ENCODE measurements at regions not wholly inside any gene's neighbourhood (a gene's known extent, or its start where the extent isn't known, plus 50 kb on each side); places are given as distances from the start of the nearest gene placed in this dataset.
"Not testable (repeated sequence)": the region's sequence is repeated elsewhere in the genome, so short reads cannot be mapped to it uniquely, and the experiment has no call there.

DNA sequence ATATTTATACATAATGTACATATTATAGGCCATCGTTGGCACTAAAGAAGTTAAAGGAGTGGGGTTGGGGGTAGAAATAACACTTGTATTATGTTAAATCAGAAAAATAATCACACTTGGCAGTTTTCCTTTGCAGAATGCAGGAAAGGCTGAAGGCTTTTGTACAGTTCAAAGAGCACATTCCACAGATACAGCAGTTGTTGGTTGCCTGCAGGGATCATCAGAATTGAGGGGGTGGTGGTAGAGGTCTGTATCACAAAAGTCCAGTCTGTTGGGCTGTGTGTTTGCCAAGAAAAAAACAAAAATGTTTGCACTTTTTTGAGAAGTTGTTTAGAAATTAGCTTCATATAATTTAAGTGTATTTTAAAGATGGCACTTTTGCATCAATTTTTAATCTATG is 231.8 kb upstream of the FOXP2 start:
- DNase-seq (ENCODE audit: low read depth in 4 of 4, low spot score in 3 of 4) = no peak

DNA sequence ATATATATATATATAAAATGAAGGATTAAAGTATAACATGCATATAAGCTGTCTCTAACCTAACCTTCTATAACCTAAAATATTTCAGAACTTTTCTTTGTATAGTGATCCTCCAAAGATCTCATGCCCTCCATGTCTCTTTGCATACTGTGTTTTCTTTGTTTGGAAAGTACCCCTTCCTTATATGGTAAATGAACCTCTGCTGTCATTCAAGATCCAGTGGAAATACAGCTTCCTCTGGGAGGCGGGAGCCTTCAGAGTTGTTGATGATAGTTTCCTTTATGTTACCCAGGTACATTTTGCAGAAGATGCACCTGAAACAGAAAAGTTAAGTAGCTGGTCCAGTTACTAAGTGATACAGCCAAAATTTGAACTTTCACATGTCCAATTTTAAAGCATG is 233.3 kb upstream of the FOXP2 start:
- no peak for DNase-seq (ENCODE audit: low read depth in 4 of 4, low spot score in 3 of 4)

DNA sequence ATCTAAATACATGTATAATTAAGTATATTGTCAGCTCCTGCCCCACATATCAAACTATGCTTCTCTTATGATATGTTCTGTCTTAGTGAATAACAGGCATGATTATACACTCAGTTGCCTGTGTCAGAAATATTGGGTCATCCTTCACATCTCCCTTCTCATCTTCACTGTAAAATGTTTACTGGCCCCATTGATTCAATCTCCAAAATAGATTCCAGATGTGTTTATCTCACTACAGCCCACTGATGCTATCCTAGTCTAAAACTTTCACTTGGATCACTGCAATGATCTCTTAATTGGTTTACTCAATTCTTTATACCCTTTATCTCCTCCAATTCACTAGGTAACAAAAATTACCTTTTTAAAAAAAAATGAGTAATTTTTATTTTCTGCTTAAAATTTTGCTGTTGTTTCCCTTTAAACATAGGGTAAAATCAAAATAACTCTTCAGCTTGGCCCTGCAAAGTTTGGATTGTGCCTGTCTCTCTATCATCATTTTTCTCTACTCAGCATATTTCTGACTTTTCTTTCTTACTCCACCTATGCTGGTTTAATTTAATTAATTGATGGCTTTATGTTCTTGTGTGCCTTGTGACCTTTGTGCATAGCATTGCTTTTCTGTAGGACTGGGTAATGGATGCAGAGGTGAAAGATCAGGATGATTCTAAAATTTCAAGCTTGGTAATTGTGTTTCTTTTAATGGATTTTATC is 233.9 kb upstream of the FOXP2 start:
- no peak for DNase-seq (ENCODE audit: low read depth in 4 of 4, low spot score in 3 of 4)

DNA sequence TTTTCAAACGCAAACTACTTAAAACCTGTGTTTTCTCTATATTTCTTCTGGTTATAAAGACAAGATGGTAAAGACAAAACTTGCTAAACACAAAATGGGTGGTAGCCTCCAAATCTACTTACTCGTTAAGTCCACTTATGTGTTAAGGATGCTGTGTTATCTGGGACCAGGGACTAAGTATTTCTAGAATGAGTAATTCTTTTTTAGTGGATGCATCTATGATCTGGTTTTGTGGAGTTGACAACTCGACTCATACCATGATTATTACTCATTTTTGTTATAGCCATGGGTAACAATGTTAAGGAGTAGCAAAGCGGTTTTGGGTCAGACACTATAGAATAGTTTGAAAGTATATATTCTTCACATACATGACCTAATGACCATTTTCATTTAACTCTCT is 239.5 kb upstream of the FOXP2 start:
- no peak for DNase-seq (ENCODE audit: low read depth in 4 of 4, low spot score in 3 of 4)

DNA sequence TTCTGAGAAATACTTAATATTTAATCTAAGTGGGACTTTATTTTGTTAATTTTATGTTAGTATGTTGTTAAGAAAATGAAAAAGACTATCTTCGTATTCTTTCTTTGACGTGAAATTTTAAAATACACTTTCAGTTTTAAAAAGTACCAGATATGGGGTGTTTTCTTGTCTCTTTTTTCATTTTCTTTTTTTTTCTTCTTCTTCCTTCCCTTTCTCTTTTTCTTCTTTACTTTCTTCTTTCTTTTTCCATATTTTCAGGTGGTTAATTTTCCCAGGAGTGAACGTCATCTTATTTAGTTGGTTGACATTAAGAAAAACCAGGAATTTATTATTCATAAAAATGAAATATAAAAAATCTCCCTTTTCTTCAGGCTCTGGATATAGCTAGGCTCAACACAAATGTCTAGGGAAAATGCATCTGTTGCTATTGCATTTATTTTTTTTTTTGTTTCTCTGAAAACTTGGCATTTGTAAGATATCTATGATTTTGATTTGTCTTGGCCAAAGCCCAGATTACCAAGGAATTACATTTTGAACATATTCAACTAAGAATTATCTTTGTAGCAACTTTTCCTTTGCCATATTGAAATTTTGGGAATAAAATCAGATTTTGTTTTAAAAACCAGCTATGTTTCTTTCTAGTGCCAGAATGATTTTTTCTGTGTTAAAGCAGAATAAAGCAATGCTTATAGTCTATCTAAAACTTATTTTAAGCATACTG is 241.3 kb upstream of the FOXP2 start:
- DNase-seq (ENCODE audit: low read depth in 4 of 4, low spot score in 3 of 4) = no peak

DNA sequence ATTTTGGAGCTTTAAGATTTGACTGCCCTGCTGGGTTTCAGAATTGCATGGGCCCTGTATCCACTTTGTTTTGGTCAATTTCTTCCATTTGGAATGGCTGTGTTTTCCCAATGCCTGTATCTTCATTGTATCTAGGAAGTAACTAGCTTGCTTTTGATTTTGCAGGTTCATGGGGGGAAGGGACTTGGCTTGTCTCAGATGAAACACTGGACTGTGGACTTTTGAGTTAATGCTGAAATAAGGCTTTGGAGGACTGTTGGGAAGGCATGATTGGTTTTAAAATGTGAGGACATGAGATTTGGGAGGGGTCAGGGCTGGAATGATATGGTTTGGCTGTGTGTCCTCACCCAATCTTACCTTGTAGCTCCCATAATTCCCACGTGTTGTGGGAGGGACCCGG is 245.2 kb upstream of the FOXP2 start:
- DNase-seq (ENCODE audit: low read depth in 4 of 4, low spot score in 3 of 4) = not testable (repeated sequence)

DNA sequence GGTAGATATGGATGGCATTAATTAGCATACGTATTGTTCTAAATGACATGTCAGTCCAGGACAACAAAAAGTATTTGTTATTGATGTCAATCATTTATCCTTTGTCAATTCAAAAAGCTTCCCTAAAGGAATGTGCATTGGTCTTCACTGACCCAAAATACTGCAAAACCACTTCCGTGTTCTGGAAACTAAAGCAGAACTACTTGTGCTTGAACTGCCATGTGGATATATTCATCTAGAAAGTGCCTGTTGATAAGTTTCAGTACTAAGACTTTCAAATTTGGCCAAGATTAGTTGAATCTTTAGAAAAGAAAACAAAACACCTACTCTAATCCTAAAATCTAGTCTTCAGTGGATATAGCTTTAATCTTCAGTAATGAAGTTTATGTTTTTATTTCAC is 242.1 kb upstream of the PPP1R3A start:
- DNase-seq (ENCODE audit: low read depth in 4 of 4, low spot score in 3 of 4) = no peak

DNA sequence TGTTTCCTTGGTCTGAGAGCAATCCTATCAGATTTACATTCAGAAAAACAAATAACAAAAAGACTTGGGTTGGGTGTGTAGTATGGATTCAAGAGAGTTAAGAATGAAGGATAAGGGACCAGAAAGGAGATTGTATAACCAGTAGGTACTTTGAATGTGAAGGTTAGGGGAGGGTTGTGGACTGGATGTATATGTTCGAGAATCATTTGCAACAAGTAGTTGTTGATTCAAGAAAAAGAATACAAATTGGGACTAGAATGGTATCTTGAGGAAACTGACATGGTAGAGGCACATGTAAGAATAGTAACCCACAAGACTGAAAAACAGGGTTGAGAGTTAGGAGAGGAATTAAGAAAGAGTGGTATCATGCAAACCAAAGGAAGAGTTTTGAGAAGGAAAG is 240.0 kb upstream of the PPP1R3A start:
- no peak for DNase-seq (ENCODE audit: low read depth in 4 of 4, low spot score in 3 of 4)

DNA sequence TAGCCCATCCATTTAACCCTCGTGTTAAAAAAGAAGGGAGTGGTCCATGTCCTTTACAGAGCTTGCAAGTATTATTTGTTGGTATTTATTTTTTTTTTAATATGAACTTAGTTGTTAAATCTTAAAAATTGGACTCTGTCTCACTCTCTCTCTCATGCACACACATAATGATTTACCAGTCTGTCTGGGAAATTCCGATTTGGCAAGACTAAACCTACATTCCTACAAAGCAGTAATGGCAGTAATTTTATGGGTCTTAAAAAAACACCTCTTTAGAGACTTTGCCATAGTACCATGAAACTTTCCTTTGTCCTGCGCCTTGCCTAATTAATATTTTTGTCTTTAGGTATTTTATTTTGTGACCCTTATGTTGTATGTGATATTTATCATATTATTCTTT is 239.5 kb upstream of the PPP1R3A start:
- no peak for DNase-seq (ENCODE audit: low read depth in 4 of 4, low spot score in 3 of 4)

DNA sequence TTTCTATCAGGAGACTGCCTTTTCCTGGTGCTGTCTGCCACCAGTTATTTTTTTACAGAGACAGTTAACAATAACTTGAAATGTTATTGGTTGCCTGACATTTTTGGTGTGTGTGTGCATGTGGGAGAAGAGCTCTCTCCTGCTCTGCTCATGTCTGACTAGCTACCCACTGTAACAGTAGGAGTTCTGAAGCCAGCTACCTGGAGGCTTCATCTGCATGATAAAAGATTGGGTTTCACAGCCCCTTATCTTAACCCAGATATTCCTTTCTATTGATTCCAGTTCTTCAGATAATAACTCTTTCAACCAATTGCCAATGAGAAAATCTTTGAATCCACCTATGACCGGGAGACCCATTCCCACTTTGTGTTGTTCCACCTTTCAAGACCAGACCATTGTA is 237.4 kb upstream of the PPP1R3A start:
- no peak for DNase-seq (ENCODE audit: low read depth in 4 of 4, low spot score in 3 of 4)

DNA sequence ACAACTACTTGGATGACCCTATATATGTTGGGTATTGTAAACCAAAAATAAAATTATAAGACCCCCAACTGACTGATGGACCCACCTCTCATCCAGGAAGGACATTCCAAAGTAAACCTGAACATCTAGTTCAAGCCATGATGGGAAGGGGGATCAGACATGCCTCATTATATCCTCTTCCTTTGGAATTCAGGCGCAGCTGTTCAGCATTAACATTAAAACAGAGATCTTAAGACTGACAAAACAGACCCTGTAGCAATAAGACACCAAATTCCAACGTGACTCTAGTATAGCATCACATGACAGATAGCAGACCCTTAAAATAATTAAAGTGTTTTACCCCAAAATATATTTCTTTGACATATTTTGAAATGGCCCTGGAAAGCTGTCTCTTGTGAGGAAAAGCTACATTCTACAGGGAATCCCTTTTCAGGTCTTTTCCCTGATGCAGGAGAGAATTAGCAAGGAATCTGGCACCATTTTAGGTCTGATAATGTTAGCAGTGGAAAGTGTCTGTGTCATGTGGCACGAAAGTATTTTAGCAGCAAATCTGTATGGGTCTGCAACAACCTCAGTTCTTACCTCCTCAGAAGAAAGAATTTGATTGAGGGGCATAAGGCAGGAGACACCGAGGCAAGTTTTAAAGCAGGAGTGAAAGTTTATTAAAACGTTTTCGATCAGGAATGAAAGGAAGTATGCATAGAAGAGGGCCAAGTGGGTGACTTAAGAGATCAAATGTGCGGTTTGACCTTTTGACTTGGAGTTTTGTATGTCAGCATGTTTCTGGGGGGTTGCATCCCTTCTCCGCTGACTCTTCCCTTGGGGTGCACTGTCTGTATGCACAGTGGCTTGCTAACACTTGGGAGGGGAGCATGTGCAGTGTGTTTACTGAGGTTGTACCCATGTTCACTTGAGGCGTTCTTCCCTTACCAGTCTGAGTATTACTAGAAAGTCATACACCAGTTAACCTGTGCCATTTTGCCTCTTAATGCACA is 236.6 kb upstream of the PPP1R3A start:
- no peak for DNase-seq (ENCODE audit: low read depth in 4 of 4, low spot score in 3 of 4)

DNA sequence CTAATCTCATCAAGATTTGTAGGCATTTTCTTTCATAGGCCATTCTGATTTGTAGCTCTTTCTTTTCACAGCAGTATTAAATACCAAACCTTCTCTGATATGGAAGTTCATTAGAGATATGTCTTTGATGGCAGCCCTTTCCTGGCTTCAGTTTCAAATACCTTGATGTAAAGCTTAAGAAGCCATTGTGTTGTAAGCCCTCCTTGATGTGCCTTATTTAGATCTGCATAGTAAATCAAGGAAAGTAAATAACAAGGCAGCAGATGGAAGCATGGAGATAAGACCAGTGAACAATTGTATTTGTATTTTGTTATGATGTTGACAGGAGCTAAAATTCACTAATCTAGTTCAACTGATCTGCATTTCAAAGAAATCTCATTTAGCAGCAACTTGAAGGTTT is 234.9 kb upstream of the PPP1R3A start:
- no peak for DNase-seq (ENCODE audit: low read depth in 4 of 4, low spot score in 3 of 4)

DNA sequence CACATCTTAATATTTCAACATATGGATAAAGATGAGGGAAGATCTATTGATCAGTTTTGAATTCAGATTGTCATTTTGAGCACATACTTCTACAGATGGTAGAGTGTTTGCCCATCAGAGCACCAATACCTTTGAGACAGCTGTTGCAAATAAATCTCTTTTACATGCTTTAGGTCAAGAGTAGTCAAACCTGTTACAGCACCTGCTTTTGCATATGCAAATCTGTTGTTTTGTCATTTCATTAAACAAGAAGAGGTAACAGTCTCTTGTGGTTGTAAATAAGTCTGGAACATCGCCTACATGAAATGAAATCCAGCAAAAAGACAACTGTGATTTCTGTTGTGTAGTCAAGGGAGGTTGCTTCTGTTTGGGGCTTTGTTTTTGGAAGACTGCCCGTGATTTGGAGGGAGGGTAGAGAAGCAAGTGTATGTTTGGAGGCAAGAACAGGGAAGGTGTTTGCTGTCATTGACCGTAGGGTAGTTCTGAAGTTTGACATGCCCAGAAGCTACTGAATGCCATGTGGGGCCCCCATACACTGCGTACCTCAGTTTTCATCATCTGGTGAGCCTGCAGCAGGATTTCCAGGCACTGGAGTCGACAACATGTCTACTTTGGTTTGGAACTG is 233.6 kb upstream of the PPP1R3A start:
- no peak for DNase-seq (ENCODE audit: low read depth in 4 of 4, low spot score in 3 of 4)

DNA sequence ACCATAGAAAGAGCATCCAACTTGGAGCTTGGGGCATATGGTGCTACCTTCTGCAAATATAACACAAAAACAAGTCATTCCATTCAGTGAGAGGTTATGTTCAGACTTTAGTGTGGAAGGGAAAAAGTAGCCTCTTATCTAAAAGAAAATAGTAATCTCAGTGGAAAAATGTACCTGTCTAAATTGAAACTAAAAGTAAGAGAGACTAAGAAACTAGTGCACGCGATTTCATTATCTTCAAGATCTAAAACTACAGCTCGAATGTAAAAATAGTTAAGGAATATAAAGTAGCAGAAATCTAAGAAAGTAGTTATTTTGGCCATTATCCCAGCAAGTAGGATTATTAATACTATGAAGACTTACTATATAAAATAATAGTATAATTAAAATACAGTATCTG is 233.0 kb upstream of the PPP1R3A start:
- DNase-seq (ENCODE audit: low read depth in 4 of 4, low spot score in 3 of 4) = no peak

DNA sequence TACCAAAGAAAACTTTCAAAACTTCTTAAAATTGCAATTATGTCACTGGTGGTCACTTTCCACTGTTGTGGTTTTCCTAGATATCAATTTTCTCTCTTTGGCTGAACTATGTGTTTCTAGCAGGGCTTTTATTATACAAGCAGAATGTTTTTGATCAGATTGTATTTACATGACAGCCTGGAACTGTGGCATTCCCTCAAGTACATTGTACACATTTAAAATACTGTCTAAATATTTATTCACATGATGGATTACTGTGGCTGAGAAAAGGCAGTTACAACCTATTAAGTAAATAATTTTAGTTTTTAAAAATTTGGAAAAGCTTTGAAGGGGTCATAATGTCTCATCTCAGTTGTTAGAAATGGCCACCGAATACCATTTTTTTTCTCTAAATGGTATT is 231.9 kb upstream of the PPP1R3A start:
- no peak for DNase-seq (ENCODE audit: low read depth in 4 of 4, low spot score in 3 of 4)

DNA sequence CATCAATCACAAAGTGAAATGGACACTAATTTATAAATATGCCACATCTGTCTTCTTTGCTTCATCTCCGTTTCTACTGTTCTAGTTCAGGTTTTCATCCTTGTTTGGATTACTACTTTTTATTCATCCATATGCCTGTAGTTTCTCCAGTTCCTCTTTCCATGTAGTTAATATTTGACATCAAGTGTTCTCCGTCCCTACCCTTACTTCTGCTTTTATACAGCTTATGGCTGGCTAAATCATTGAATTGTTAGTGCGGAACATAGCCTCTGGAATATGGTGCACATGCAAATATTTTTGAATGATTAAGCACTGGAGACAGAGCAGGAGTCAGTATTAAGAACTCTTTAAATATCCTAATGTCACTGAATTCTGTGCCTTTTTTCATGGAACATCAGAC is 230.0 kb upstream of the PPP1R3A start:
- no peak for DNase-seq (ENCODE audit: low read depth in 4 of 4, low spot score in 3 of 4)

DNA sequence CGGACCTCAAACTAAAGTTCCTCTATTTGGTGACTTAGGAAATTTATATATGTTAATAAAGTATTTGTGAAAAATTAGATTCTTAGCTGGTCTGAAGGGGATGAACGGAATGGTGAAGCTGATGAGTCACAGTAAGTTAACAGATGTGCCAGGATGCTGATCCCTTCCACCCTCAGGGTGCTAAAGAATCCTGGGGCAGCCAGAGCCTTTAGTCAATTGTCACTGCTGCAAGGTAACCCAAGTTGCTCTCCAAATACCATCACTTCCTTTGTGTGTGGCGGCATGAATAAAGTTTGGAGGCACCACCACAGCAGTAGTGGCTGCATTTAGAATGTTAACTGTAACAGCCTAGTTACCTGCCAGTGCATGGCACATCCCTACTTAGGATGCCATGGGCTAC is 222.6 kb upstream of the PPP1R3A start:
- DNase-seq (ENCODE audit: low read depth in 4 of 4, low spot score in 3 of 4) = no peak

DNA sequence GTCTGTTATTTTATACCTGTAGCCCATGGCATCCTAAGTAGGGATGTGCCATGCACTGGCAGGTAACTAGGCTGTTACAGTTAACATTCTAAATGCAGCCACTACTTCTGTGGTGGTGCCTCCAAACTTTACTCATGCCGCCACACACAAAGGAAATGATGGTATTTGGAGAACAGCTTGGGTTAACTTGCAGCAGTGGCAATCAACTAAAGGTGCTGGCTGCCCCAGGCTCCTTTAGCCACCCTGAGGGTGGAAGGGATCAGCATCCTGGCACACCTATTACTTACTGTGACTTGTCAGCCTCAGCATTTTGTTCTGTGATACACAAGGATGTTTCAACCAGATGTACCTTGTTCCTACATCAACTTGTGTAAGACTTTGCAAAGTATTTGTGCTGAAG is 221.8 kb upstream of the PPP1R3A start:
- DNase-seq (ENCODE audit: low read depth in 4 of 4, low spot score in 3 of 4) = no peak

DNA sequence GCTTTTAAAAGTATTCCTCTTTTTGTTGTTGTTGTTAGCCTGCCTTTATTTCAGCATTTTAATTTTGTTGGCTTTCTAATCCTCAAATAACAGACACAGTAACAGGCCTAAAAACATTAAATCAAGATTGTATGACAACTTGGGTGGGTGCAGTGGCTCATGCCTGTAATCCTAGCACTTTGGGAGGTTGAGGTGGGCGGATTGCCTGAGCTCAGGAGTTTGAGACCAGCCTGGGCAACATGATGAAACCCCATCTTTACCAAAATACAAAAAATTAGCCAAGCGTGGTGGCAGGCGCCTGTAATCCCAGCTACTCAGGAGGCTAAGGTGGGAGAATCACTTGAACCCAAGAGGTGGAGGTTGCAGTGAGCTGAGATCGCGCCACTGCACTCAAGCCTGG is 220.9 kb upstream of the PPP1R3A start:
- not testable (repeated sequence) for DNase-seq (ENCODE audit: low read depth in 4 of 4, low spot score in 3 of 4)

DNA sequence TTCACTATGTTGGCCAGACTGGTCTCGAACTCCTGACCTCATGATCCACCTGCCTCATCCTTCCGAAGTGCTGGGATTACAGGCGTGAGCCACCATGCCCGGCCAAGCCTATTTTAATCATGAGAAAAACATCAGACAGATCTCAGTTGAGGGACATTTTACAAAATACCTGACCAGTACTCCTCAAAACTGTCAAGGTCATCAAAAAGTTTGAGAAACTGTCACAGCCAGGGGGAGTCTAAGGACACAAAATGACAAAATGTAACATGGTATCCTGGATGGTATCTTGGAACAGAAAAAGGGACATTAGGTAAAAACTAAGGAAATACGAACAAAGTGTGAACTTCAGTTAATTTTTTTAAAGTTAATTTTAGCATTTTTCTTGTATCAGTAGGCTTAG is 219.8 kb upstream of the PPP1R3A start:
- no peak for DNase-seq (ENCODE audit: low read depth in 4 of 4, low spot score in 3 of 4)

DNA sequence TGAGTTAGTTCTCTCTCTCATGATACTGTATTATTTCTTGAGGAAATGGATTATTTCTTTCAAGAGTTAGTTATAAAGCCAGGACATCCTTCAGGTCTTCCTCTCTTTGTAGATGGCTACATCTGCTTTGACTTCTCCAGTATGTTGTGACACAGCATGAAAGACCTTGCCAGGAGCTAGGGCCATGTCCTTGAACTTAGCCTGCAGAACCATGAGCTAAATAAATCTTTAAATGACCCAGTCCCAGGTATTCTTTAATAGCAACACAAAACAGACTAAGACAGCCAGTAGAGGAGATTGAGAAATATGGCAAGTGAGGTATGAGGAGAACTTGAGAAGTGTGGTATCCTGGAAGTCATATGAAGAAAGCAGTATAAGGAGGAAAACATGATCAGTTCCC is 214.9 kb upstream of the PPP1R3A start:
- no peak for DNase-seq (ENCODE audit: low read depth in 4 of 4, low spot score in 3 of 4)

All from right renal pelvis (tissue), 4 donors.